GM12891 (cell line): ENCODE measurements at regions not wholly inside any gene's neighbourhood (a gene's known extent, or its start where the extent isn't known, plus 50 kb on each side); places are given as distances from the start of the nearest gene placed in this dataset.

Source experiments
- POLR2A ChIP-seq: IDR thresholded peaks from 2 replicates; pipeline ENCODE4 v1.6.1; 2011; ENCODE audit warnings: low read depth, low read length, control low read depth
- POLR2AphosphoS5 ChIP-seq: IDR thresholded peaks from 2 replicates; pipeline ENCODE4 v1.6.1; 2011; ENCODE audit warnings: low read depth, low read length, control low read depth
- POU2F2 ChIP-seq: IDR thresholded peaks from 2 replicates; pipeline ENCODE4 v1.6.1; 2011; ENCODE audit warnings: low read depth, mild to moderate bottlenecking, control low read depth, low read length, moderate library complexity
- SPI1 ChIP-seq: IDR thresholded peaks from 2 replicates; pipeline ENCODE4 v1.6.1; 2011; ENCODE audit warnings: low read depth, low read length, control low read depth
- TAF1 ChIP-seq: IDR thresholded peaks from 2 replicates; pipeline ENCODE4 v1.6.1; 2011; ENCODE audit warnings: low read depth, low read length, control low read depth

GRCh38 chr5:10111571-10111970 lies 138.1 kb downstream of the ATPSCKMT start:
- TF ChIP-seq POLR2AphosphoS5 (no peak), POLR2A (no peak), SPI1 (no peak), TAF1 (no peak), POU2F2 (no peak)
